ENCODE measurements at regions not wholly inside any gene's neighbourhood (a gene's known extent, or its start where the extent isn't known, plus 50 kb on each side); places are given as distances from the start of the nearest gene placed in this dataset.

- Histone ChIP-seq H3K9me3 (ENCODE audit: low read depth, low read length) (no peaks in the 10 kb centered on the region), H3K79me2 (ENCODE audit: insufficient read depth, low read length) (no peaks in the 10 kb centered on the region), H3K27ac (ENCODE audit: low read depth, low read length) (no peak overlapping the region), H3K4me2 (ENCODE audit: insufficient read depth, low read length) (no peak overlapping the region), H3K36me3 (ENCODE audit: insufficient read depth, low read length) (no peaks in the 10 kb centered on the region), H3K27me3 (ENCODE audit: insufficient read depth, low read length) (no peaks in the 10 kb centered on the region), H3K4me3 (ENCODE audit: insufficient read depth, low read length) (no peak overlapping the region), H4K20me1 (ENCODE audit: insufficient read depth, low read length) (no peaks in the 10 kb centered on the region), H2AFZ (ENCODE audit: low read length) (no peak overlapping the region), H3K4me1 (ENCODE audit: insufficient read depth, low read length) (no peaks in the 10 kb centered on the region)
- TF ChIP-seq, protein P1, sequence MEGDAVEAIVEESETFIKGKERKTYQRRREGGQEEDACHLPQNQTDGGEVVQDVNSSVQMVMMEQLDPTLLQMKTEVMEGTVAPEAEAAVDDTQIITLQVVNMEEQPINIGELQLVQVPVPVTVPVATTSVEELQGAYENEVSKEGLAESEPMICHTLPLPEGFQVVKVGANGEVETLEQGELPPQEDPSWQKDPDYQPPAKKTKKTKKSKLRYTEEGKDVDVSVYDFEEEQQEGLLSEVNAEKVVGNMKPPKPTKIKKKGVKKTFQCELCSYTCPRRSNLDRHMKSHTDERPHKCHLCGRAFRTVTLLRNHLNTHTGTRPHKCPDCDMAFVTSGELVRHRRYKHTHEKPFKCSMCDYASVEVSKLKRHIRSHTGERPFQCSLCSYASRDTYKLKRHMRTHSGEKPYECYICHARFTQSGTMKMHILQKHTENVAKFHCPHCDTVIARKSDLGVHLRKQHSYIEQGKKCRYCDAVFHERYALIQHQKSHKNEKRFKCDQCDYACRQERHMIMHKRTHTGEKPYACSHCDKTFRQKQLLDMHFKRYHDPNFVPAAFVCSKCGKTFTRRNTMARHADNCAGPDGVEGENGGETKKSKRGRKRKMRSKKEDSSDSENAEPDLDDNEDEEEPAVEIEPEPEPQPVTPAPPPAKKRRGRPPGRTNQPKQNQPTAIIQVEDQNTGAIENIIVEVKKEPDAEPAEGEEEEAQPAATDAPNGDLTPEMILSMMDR (IDR thresholded peaks at IDR 0.05; ENCODE audit: extremely low read depth, low read depth, low read length) = no peak
- DNase-seq (ENCODE audit: insufficient read length, low spot score, missing footprints) = no peak
These were observed 255.1 kb upstream of the CMC1 start for GRCh38 chr3:27986234-27986879.

DNA sequence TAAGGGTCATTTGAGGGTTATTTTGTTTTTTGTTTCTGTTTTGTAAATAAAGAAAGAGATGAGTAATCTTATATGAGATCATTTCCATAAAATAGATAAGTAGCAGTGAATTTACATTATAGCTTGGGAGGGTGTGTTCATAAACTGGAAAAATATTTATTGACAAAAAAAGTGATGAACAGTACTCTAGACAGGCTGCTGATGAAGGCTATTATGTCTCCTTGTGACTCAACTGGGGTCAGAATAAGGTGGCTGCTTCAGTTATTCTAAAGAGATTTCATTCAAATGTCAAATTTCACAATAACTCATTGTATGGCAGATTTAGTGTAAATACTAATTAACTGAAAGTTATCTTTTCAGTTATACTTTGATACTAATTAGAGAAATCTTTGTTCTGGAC is 251.1 kb upstream of the CMC1 start:
- no peak overlapping the region for H3K27ac ChIP-seq (ENCODE audit: low read depth, low read length)
- H3K4me3 ChIP-seq (ENCODE audit: insufficient read depth, low read length) = no peak overlapping the region
- no peak overlapping the region for H3K4me2 ChIP-seq (ENCODE audit: insufficient read depth, low read length)
- no peak overlapping the region for H2AFZ ChIP-seq (ENCODE audit: low read length)
- no peaks in the 10 kb centered on the region for H3K27me3 ChIP-seq (ENCODE audit: insufficient read depth, low read length)
- TF ChIP-seq, protein P1 (IDR thresholded peaks at IDR 0.05; ENCODE audit: extremely low read depth, low read depth, low read length) = no peak
- no peaks in the 10 kb centered on the region for H4K20me1 ChIP-seq (ENCODE audit: insufficient read depth, low read length)
- H3K36me3 ChIP-seq (ENCODE audit: insufficient read depth, low read length) = no peaks in the 10 kb centered on the region
- H3K4me1 ChIP-seq (ENCODE audit: insufficient read depth, low read length) = no peaks in the 10 kb centered on the region
- DNase-seq (ENCODE audit: insufficient read length, low spot score, missing footprints) = no peak
- H3K79me2 ChIP-seq (ENCODE audit: insufficient read depth, low read length) = no peaks in the 10 kb centered on the region
- no peaks in the 10 kb centered on the region for H3K9me3 ChIP-seq (ENCODE audit: low read depth, low read length)

- Histone ChIP-seq H3K27ac (ENCODE audit: low read depth, low read length) (no peak overlapping the region), H3K4me2 (ENCODE audit: insufficient read depth, low read length) (no peak overlapping the region), H3K9me3 (ENCODE audit: low read depth, low read length) (no peaks in the 10 kb centered on the region), H4K20me1 (ENCODE audit: insufficient read depth, low read length) (no peaks in the 10 kb centered on the region), H3K79me2 (ENCODE audit: insufficient read depth, low read length) (no peaks in the 10 kb centered on the region), H3K27me3 (ENCODE audit: insufficient read depth, low read length) (no peaks in the 10 kb centered on the region), H3K36me3 (ENCODE audit: insufficient read depth, low read length) (no peaks in the 10 kb centered on the region), H2AFZ (ENCODE audit: low read length) (no peak overlapping the region), H3K4me1 (ENCODE audit: insufficient read depth, low read length) (no peaks in the 10 kb centered on the region), H3K4me3 (ENCODE audit: insufficient read depth, low read length) (no peak overlapping the region)
- TF ChIP-seq, protein P1 (IDR thresholded peaks at IDR 0.05; ENCODE audit: extremely low read depth, low read depth, low read length) = no peak
- DNase-seq (ENCODE audit: insufficient read length, low spot score, missing footprints) = no peak
These were observed 250.6 kb upstream of the CMC1 start for GRCh38 chr3:27990837-27991236.

- TF ChIP-seq, protein P1 (IDR thresholded peaks at IDR 0.05; ENCODE audit: extremely low read depth, low read depth, low read length) = no peak
- Histone ChIP-seq H3K4me1 (ENCODE audit: insufficient read depth, low read length) (no peaks in the 10 kb centered on the region), H4K20me1 (ENCODE audit: insufficient read depth, low read length) (no peaks in the 10 kb centered on the region), H3K4me3 (ENCODE audit: insufficient read depth, low read length) (no peak overlapping the region), H3K27me3 (ENCODE audit: insufficient read depth, low read length) (no peaks in the 10 kb centered on the region), H3K27ac (ENCODE audit: low read depth, low read length) (no peak overlapping the region), H3K4me2 (ENCODE audit: insufficient read depth, low read length) (no peak overlapping the region), H3K79me2 (ENCODE audit: insufficient read depth, low read length) (no peaks in the 10 kb centered on the region), H2AFZ (ENCODE audit: low read length) (no peak overlapping the region), H3K36me3 (ENCODE audit: insufficient read depth, low read length) (no peaks in the 10 kb centered on the region), H3K9me3 (ENCODE audit: low read depth, low read length) (no peaks in the 10 kb centered on the region)
- DNase-seq (ENCODE audit: insufficient read length, low spot score, missing footprints) = no peak
These were observed 248.4 kb upstream of the CMC1 start for GRCh38 chr3:27993051-27993450.
